Loucy (cell line): ENCODE measurements at regions not wholly inside any gene's neighbourhood (a gene's known extent, or its start where the extent isn't known, plus 50 kb on each side); places are given as distances from the start of the nearest gene placed in this dataset.

Experiments
- EZH2phosphoT487 ChIP-seq: fragments of 200-600 bp; IDR thresholded peaks from 2 replicates; pipeline ENCODE4 v1.6.1; 2018; ENCODE audit warnings: antibody characterized with exemption, mild to moderate bottlenecking, moderate library complexity, borderline replicate concordance
- TF ChIP-seq, protein P1 (sequence below): fragments of 200-600 bp; sonication (generic); conservative IDR thresholded peaks from 2 replicates; pipeline ENCODE4 v1.5.1; 2014; ENCODE audit warnings: mild to moderate bottlenecking, antibody characterized with exemption, low read length

- TF ChIP-seq, protein P1, sequence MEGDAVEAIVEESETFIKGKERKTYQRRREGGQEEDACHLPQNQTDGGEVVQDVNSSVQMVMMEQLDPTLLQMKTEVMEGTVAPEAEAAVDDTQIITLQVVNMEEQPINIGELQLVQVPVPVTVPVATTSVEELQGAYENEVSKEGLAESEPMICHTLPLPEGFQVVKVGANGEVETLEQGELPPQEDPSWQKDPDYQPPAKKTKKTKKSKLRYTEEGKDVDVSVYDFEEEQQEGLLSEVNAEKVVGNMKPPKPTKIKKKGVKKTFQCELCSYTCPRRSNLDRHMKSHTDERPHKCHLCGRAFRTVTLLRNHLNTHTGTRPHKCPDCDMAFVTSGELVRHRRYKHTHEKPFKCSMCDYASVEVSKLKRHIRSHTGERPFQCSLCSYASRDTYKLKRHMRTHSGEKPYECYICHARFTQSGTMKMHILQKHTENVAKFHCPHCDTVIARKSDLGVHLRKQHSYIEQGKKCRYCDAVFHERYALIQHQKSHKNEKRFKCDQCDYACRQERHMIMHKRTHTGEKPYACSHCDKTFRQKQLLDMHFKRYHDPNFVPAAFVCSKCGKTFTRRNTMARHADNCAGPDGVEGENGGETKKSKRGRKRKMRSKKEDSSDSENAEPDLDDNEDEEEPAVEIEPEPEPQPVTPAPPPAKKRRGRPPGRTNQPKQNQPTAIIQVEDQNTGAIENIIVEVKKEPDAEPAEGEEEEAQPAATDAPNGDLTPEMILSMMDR: no peak
- TF ChIP-seq EZH2phosphoT487: no peak
Measured at GRCh38 chr6:133769463-133769862, 119.5 kb upstream of the TCF21 start.
